T-helper 2 cell treated with Interferon-gamma antibody and Interleukin-4, amounts not matched to agents 100 ng/mL and 5 ng/mL, for 36 hours (primary cell): ENCODE measurements at regions not wholly inside any gene's neighbourhood (a gene's known extent, or its start where the extent isn't known, plus 50 kb on each side); places are given as distances from the start of the nearest gene placed in this dataset.

Experiments used
- intact Hi-C: fragments of 100-400 bp; cut with micrococcal nuclease; formaldehyde crosslinking; loops from one replicate; pipeline ENCODE4 v1.15.1; 2023

DNA sequence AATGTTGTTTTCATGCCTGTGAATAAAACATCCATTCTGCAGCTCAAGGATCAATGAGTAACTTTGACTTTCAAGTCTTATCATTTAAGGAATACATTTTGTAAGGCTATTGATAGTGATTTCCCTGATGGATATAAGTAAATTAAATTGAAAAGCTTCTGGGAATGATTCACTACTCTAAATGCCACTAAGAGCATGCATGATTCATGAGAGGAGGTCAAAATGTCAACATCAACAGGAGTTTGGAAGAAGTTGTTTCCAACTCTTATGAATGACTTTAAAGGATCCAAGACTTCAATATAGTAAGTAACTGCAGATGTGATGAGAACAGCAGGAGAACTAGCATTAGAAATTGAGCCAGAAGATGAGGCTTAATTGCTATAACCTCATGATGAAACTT, 1487.3 kb downstream of the PCDH7 start:
- intact Hi-C loops: no loop called here

DNA sequence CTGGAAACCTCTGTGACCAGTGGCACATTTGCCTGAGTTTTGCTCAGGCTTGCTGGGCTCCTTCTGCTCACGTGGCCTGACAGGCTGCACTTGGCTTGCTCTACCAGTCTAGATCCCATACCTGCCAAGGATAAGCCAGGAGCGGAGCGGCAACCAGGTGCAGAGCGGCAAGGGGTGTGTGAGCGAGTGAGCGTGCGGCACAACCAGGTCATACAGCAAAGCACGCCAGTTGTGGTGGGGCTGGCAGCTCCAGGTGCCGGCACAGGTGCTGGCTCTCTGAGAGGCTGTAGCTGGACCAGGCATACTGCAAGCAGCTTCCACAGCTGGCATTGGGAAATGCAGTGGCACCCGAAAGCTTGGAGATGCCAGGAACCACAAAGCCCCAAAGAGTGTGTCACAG, 1495.1 kb downstream of the PCDH7 start:
- intact Hi-C loops: no loop called here

DNA sequence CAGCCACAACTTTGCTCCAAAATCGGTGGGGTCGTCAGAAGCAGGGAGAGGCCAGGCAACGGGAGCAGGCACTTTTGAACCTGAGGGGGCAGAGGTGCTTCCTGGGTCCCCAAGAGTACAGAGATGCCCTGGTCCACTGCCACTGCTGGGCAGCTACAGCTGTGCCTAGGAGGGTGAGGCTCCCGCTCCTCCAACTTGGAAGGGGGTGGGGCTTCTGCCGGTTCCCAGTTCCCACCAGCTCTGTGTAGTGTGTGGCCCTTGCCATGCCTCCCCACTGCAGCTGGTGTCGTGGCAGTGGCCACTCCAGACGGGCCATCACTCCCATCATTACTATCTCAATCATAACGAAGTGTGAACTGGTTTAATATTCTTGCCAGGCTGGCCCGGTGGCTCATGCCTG, 1496.3 kb downstream of the PCDH7 start:
- intact Hi-C loops: no loop called here

DNA sequence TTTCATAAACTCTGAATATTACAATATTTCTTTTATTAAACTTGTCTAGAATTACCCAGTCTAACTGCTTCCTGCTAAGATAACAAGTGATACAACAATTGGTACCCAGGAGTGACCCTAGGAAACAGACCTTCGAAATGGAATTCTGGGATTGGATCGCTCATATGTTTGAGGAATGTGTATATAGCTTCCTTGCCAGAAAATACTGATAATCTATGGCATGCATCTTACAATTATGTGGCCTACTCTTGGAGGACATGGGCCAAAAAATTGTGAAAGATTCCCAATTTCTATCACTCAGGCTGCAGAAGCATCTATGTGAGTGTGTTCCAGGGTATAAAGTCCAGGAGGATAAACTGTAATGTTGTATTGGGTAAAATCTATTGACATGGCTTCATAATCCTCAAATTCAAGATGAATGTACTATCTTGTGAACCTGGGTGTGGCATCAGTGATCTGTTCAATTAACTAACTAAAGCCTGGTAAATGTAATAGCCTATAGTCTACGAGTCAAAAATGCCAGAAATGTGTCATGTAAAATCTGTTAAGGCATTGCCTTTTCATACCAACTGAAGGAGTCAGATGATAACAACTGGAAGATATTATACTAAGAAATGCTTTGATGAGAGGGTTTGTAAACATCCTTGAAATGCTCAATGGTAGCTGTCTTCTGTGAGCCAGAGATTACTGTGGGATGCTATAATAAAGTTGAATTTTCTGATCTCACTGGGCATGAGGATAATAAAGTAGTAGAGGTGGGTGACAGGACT, 1499.3 kb downstream of the PCDH7 start:
- intact Hi-C loops: no loop called here

DNA sequence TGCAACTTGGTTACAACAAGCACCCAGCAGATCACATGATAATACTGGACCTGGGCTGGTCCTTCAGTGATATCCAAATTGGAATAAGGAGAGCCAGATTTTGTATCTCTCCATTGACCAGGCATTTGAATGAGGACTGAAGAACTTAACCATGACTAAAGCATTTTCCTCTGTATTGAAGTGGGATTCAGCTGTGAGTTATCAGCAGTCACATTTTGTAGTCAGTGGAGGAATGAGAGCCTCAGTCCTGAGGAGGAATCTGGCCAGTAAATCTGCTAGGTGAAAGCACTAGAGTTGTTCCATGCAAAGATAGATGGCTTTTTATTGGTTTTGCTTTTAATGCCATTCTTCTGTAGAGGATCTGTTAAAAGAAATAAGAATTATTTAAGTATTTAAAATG, 1506.0 kb downstream of the PCDH7 start:
- intact Hi-C loops: no loop called here

DNA sequence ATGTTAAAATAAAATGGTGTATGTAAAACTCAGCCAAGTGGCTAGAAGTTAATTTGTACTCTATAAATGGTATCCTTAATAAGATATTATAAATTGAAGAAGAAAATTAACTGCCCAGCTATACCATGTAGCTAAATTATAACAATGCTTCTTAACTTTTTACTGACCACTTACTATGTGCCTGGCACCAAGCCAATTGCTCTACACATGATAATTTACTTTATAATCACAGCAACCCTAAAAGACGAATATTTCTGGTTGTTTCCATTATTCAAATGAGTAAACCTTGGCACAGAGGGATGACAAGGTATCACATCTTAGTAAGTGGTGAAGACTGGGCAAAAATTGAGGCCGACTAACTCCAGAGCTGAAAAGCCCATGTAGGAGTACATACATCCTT, 1506.6 kb downstream of the PCDH7 start:
- intact Hi-C loops: no loop called here

DNA sequence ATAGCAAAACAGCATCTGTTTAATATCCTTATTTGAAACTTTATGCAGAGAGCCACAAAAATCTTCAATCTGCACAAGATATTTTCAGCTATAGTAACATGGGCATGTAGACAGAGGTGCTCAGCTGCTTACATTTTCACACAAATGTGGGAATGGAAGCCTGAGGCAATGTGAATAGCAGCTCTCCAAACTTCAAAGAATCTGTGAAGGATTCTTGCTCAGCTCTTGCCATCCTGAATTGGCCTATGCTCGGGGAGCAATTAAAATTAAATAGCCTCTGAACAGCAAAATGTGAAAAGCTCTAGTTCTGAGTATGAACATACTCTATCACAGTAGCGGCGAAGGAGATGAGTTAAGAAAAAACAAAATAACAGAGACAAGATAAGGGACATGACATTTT, 1523.8 kb downstream of the PCDH7 start:
- intact Hi-C loops: no loop called here

DNA sequence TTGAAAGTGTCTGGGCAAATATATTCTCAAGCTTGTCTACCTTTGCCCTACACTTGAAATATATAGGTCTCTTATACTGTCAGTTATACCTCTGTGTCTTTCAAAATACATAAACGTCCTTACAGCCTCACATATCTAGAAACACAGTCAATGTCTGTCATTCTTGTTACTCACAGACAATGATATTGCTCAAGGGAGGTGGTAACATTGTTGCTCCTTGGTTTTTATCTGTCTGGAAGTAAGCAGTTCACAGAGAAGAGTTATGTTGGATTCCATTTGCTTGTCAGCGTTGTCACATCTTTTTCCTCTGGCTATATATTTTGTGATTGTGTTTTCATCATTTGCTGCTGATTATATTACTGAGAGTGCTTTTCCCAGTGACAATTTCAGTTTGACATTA, 1528.9 kb downstream of the PCDH7 start:
- intact Hi-C loops: no loop called here

DNA sequence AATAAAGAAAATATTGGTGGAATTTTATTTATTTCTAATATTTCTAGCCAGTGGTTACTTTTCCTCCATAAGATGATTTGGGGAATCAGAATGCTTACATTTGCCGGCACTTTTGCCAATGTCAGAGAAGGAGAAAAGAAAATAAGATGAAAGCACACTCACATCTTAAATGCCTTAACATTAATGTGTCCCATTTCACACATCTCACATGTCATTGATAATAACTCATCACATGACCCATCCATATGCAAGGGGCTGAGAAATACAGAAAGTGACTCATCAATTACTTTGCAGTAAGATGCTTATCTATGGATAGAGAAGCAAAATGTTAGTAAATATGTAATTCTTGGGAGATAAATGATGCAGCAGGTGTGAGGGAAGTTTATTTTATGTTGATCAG, 1531.0 kb downstream of the PCDH7 start:
- intact Hi-C loops: no loop called here

DNA sequence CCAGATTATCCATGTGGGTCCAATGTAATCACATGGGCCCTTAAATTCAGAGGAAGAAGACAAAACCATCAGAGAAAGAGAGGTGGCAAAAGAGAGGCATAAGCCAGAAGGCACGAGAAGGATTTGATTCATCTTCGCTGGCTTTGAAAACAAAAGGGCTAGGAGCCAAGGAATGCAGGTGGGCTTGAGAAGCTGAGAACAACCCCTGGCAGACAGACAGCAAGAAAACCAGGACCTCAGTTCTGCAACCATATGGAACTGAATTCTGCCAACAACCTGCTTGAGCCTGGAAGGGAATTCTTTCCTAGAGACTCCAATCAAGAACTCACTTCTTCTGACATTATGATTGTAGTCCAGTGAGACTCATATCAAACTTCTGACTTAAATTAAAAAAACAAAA, 1531.8 kb downstream of the PCDH7 start:
- intact Hi-C loops: no loop called here

DNA sequence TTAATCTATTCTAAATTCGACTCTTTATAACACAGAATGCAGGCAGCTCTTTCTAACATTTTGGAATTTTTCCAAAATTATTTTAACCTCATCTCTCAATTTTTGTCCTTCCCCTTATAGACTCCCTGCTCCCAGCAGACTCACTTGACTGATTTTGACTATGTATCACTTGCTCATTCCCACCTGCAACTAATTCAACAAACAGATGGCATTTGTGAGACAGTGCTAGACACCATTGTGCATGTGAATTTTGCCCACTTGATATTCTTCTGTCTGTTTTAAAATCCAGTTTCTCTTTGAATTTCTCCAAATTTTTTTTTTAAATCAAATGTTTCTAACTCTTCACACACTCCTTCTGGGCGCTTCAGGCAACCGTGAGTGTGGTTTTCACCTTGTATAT, 1534.0 kb downstream of the PCDH7 start:
- intact Hi-C loops: no loop called here

DNA sequence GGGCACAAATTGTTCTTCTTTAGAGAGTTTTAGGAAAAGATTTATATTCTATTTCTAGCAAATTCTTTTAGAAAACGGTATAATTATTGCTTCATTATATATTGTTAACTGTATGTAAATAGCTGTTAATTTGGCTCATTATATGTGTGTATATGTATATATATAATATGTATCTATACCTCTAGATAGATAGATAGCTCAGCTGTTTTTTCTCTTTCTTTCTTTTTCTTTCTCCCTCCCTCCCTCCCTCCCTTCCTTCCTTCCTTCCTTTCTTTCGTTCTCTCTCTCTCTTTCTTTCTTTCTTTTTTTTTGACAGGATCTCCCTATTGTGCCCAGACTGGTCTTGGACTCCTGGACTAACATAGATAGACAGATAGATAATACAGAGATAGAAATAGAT, 1538.8 kb downstream of the PCDH7 start:
- intact Hi-C loops: no loop called here

DNA sequence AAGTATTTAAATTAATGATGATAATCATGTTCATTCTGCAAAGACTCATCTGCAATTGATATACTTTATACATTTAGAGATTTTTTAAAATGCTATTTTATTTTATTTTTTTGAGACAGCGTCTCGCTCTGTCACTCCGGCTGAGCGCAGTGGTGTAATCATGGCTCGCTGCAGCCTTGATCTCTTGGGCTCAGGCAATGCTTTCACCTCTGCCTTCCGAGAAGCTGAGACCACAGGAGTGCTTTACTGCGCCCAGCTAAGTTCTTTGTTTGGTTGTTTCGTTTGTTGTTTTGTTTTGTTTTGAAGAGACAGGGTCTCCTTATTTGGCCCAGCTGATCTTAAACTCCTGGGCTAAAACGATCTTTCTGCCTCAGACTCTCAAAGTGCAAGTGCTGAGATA, 1541.0 kb downstream of the PCDH7 start:
- intact Hi-C loops: no loop called here

DNA sequence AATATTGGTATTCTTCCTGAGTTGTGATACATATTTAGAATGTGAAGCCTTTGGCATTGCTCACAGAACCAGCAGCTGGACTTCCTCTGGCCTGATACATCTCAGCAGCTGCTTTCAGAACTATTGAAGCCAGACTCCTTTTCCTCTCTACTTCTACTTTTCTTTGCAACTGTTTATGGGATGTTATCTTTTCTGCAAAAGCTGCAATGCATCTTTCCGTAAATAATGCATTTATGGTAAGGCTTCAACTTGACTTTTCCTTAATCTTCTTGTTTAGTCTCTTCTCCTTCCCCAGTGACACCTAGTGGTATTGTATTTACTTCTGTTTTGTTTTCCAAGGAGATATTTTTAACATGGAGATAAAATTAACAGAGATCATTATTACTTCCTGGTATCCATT, 1548.7 kb downstream of the PCDH7 start:
- intact Hi-C loops: no loop called here

DNA sequence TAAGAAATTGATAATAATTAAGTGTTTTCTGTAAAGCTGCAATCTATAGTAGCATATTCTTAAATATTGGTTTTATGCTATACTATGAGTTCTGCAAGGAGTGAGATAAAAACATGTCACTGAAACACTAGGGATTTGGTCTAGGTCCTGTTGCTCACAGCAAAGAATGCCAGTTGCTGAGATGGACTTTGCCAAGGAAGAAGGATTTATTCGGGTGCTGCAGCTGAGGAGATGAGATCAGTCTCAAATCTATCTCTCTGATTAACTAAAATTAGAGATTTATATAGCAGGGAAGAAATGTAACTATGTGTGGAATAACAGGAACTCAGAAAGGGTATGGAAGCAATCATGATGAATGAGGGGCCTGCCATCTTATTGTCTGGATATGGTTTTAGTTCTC, 1569.9 kb downstream of the PCDH7 start:
- intact Hi-C loops: no loop called here

DNA sequence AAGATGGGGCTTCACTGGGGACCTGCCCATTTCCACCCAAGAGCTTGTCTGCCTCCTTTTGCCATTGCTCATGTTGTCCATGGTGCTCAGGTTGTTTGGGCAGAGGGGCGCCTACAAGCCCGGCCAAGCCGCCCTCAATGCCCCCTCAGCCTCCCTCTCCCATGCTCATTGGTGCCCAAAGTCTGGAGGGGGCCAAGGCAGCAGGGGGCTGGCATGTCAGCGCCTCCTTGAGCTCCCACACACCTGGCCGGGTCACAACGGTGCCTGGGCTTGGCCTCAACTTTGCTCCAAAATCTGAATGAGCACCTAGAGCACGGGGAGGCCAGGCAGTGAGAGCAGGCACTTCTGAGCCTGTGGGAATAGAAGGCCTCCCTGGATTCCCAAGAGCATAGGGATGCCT, 1598.8 kb downstream of the PCDH7 start:
- intact Hi-C loops: no loop called here

DNA sequence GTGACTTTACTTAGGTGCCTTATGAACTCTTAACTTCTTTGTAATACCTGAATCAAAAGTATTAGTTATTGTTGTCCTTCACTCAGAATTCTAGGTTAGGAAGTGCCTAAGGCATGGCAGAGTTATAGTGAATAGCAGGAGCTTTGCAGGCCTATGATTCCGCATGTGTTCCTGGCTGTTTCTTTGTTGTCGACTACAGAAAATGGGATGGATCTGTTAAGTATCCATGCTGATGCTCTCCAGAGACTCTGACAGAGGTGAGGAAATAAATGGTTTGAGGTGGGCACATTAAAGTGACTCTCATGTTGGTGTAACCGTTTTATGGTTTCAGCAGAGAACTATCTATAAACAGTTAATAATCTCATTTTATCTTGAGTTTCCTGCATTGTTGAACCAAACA, 1601.3 kb downstream of the PCDH7 start:
- intact Hi-C loops: no loop called here

DNA sequence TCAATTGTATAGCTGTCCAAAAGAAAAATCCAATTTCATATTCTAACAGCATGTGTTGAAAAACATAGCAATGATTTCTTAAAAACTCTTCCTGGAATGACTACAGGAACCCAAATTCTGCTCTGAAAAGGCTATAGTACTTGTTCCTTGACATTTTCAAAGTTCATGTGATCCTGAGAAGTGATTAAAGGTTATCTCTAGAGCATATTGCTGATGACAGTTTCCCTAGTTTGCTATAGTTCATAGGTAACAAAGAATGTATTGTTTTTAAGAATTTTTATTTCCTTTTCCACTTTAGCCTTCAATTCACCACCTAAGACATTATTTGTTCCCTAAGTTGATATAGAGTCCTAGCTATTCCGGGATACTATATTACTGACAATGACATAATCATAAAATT, 1614.6 kb downstream of the PCDH7 start:
- intact Hi-C loops: no loop called here

DNA sequence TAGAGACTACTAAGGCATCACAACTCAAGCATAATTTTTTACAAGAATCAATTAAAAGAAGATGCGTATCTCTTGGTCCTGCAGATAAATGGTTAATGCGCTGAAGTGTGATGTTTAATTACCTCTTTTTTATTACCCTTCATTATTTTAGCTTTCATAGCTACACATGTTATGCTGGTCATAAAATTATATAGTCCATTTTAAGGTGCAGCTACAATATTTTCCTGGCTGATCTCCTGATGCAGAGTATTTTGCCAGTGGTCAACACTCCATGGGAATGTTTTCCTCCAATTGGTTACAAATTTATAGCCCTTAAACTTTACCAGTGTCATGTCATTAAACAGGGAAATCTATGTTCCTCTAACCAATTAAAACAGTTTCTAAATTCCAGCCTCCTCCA, 1617.2 kb downstream of the PCDH7 start:
- intact Hi-C loops: no loop called here

DNA sequence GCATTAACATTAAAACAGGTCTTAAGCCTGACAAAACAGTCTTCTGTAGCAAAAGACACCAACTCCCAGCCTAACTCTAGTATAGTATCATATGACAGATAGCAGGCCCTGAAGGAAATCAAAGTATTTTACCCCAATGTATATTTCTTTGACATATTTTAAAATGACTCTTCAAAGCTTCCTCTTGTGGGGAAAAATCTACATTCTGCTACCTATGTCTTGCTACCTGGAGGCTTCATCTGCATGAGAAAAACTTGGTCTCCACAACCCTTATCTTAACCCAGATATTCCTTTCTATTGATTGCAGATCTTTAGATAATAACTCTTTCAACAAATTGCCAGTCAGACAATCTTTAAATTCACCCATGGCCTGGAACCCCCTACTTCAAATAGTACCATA, 1620.4 kb downstream of the PCDH7 start:
- intact Hi-C loops: no loop called here

DNA sequence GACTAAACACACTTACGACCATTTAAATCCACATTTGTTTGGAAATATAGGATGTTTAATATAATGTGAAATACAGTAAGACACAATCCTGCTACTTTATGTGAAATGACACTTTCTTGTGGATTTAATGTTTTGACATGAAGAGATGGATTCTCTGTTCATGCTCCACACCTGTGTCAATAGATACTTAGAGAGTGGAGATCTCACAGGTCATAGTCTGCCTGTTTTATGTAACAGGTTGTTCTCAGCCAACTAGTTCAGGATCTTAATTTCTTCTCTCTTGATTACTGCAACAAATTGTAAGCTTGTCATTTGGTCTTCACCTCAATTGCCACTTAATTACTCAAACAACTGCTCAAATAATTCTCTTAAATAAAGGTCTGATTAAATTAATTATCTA, 1621.2 kb downstream of the PCDH7 start:
- intact Hi-C loops: no loop called here

DNA sequence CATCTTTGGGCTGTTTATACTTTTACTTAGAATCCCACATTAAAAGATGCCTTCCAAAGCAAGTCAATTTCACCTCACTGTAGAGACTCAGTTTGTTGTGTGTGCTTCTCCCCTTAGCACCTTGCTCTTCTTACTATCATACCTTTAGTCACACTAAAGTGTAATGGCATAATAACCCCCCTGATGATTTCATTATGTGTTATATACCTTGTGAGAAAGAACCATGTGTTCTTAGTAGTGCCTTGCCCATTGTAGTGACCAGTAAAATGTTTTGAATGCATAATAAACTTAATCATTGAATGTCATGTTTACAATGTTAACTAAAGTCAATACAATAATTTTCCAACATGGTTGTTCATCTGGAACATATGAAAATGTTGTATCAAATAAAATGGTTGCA, 1621.9 kb downstream of the PCDH7 start:
- intact Hi-C loops: no loop called here

DNA sequence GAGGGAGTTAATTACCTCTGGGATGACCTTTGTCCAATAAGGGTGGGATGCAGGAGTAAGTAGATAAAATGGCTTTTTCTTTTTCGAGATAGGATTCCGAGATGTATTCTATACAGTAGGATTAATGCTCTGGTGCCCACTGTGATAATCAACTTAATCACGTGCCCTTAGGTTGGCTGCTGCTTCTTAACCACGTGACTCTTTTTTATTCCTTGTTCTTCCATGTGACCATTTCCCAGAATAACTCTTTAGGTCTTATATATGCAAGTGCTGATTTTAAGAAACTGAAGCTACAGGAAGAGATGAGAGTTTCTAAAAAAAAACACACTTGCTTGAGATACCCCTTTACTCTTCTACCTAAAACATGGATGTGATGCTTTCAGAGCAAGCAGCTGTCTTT, 1628.9 kb downstream of the PCDH7 start:
- intact Hi-C loops: no loop called here

DNA sequence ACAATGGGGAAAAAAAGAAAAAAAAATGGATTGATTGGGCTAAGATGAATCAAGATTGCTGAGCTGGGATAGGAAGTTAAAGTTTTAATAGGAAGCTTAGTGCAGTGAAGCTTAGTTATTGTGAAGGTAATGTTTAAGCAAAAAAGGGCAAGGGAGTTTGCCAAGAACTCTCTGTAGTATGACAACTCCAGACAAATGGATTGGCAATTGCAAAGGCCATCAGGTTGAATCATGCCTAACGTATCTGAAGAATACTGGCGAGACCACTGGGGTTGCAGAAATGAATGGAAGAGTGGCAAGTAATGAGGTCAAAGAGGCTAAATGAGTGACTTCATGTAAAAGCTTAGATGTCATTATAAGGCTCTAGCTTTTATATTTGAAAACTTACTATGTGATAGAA, 1654.0 kb downstream of the PCDH7 start:
- intact Hi-C loops: no loop called here
